HG03139 (cell line): ENCODE measurements at regions not wholly inside any gene's neighbourhood (a gene's known extent, or its start where the extent isn't known, plus 50 kb on each side); places are given as distances from the start of the nearest gene placed in this dataset.

ENCODE experiments used
- ATAC-seq: cut with Tn5 transposase; IDR thresholded peaks from one replicate; pipeline ENCODE4 v1.9.1; 2021; ENCODE audit not compliant: unreplicated experiment

- no peak for ATAC-seq
Measured at GRCh38 chr10:107269626-107270025, 105.1 kb upstream of the SORCS1 start.

GRCh38 chr10:107264742-107265141 lies 100.2 kb upstream of the SORCS1 start:
- no peak for ATAC-seq

GRCh38 chr10:107244122-107244521 lies 79.6 kb upstream of the SORCS1 start:
- ATAC-seq, result no peak

GRCh38 chr10:107238275-107238674 lies 73.8 kb upstream of the SORCS1 start:
- no peak for ATAC-seq

- ATAC-seq, result no peak
Measured at GRCh38 chr10:107232013-107232412, 67.5 kb upstream of the SORCS1 start.

GRCh38 chr10:107230887-107231286 lies 66.4 kb upstream of the SORCS1 start:
- no peak for ATAC-seq

GRCh38 chr10:107215681-107216080 lies 51.2 kb upstream of the SORCS1 start:
- no peak for ATAC-seq
